Peyer's patch (tissue), 4 donors: ENCODE measurements at regions not wholly inside any gene's neighbourhood (a gene's known extent, or its start where the extent isn't known, plus 50 kb on each side); places are given as distances from the start of the nearest gene placed in this dataset.

Experiments
- POLR2A ChIP-seq, 2 donors: fragments of 450-650 bp; IDR thresholded peaks; one replicate each; pipeline ENCODE4 v1.5.1; 2017; ENCODE audit warnings: antibody characterized with exemption in 2 of 2, mild to moderate bottlenecking in 2 of 2, moderate library complexity in 2 of 2
- TF ChIP-seq, protein P1 (sequence below), 6 experiments: fragments of 450-650 bp in 4 of 6; fragments of 200-600 bp in 2 of 6; sonication (generic) in 1 of 6; IDR thresholded peaks; one replicate each; pipeline ENCODE4 v1.5.1; 2017 to 2019; ENCODE audit warnings: antibody characterized with exemption in 6 of 6, mild to moderate bottlenecking in 3 of 6, moderate library complexity in 1 of 6

DNA sequence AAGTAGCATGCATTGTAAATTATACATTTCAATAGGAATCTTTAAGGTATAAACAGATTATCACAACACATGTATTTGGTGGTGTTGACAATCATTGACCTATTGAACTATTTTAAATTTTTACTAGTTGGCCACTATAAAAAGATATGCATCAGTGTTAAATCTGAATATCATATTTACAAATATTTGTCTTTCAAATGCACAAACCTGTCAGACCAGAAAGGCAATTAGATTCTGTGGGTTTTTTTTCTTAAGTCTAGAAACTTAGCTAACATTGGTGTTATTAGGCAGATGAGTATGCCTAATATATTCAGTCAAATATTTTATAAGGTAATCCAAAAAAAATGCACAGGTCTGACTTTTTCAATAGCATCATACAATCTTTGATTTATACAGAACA is 241.4 kb upstream of the DGKB start:
- TF ChIP-seq, protein P1, sequence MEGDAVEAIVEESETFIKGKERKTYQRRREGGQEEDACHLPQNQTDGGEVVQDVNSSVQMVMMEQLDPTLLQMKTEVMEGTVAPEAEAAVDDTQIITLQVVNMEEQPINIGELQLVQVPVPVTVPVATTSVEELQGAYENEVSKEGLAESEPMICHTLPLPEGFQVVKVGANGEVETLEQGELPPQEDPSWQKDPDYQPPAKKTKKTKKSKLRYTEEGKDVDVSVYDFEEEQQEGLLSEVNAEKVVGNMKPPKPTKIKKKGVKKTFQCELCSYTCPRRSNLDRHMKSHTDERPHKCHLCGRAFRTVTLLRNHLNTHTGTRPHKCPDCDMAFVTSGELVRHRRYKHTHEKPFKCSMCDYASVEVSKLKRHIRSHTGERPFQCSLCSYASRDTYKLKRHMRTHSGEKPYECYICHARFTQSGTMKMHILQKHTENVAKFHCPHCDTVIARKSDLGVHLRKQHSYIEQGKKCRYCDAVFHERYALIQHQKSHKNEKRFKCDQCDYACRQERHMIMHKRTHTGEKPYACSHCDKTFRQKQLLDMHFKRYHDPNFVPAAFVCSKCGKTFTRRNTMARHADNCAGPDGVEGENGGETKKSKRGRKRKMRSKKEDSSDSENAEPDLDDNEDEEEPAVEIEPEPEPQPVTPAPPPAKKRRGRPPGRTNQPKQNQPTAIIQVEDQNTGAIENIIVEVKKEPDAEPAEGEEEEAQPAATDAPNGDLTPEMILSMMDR (IDR thresholded peaks at IDR 0.05) = no peak
- TF ChIP-seq POLR2A (IDR thresholded peaks at IDR 0.05) = no peak
